ENCODE measurements at regions not wholly inside any gene's neighbourhood (a gene's known extent, or its start where the extent isn't known, plus 50 kb on each side); places are given as distances from the start of the nearest gene placed in this dataset.

GRCh38 chr4:31084806-31085416 is 364.7 kb downstream of the PCDH7 start (continued):
- TF ChIP-seq CHD7 (IDR thresholded peaks at IDR 0.05; ENCODE audit: insufficient replicate concordance, low read length) (no peak), TEAD4 (IDR thresholded peaks at IDR 0.05; ENCODE audit: low read depth, low read length) (no peak), TAF7 (optimal IDR thresholded peaks at IDR 0.05; ENCODE audit: borderline replicate concordance, low read depth, low read length) (no peak), CBX8 (IDR thresholded peaks at IDR 0.05; ENCODE audit: borderline replicate concordance, low read depth, low read length) (no peak), TCF12 (IDR thresholded peaks at IDR 0.05; ENCODE audit: low read depth, low read length) (no peak), NRF1 (IDR thresholded peaks at IDR 0.05; ENCODE audit: low read depth, low read length) (no peak), TAF1 (IDR thresholded peaks at IDR 0.05; ENCODE audit: low read depth, low read length) (no peak), EP300 (IDR thresholded peaks at IDR 0.05; ENCODE audit: borderline replicate concordance in 1 of 2, low read depth in 2 of 2, low read length in 2 of 2) (no peak)
